GM23338 (cell line): ENCODE measurements at regions not wholly inside any gene's neighbourhood (a gene's known extent, or its start where the extent isn't known, plus 50 kb on each side); places are given as distances from the start of the nearest gene placed in this dataset.

Experiments
- ATAC-seq: fragments of 200-7000 bp; cut with Tn5 transposase; 3 replicates; pipeline ENCODE4 v1.9.1; 2020
- DNase-seq: peaks from one replicate; pipeline ENCODE4 v3.0.0-alpha.2; 2015; ENCODE audit warnings: low spot score
- H2AFZ ChIP-seq: fragments of 200-600 bp; sonication (generic); 2 replicates; pipeline ENCODE4 v1.8.0; 2016; ENCODE audit warnings: antibody characterized with exemption, mild to moderate bottlenecking, moderate library complexity
- H3F3A ChIP-seq: fragments of 200-600 bp; sonication (generic); replicated peaks from 2 replicates; pipeline ENCODE4 v1.8.0; 2017; ENCODE audit warnings: antibody characterized with exemption, mixed run types, low read depth
- H3K27ac ChIP-seq: fragments of 200-600 bp; sonication (generic); 2 replicates; pipeline ENCODE4 v1.6.1; 2016; ENCODE audit warnings: low read depth
- H3K27me3 ChIP-seq: fragments of 200-600 bp; sonication (generic); 2 replicates; pipeline ENCODE4 v1.8.0; 2016; ENCODE audit warnings: mild to moderate bottlenecking, mixed run types, moderate library complexity; ENCODE audit not compliant: insufficient read depth
- H3K36me3 ChIP-seq: fragments of 200-600 bp; sonication (generic); 2 replicates; pipeline ENCODE4 v1.8.0; 2016; ENCODE audit warnings: mild to moderate bottlenecking; ENCODE audit not compliant: insufficient read depth
- H3K4me1 ChIP-seq: fragments of 200-600 bp; sonication (generic); 2 replicates; pipeline ENCODE4 v1.8.0; 2016; ENCODE audit warnings: mild to moderate bottlenecking, moderate library complexity; ENCODE audit not compliant: insufficient read depth
- H3K4me2 ChIP-seq: fragments of 200-600 bp; sonication (generic); 2 replicates; pipeline ENCODE4 v1.7.1; 2017; ENCODE audit warnings: mixed run types
- H3K4me3 ChIP-seq: fragments of 200-600 bp; sonication (generic); 2 replicates; pipeline ENCODE4 v1.6.1; 2016; ENCODE audit warnings: mixed run types
- H3K79me2 ChIP-seq: fragments of 200-600 bp; sonication (generic); replicated peaks from 2 replicates; pipeline ENCODE4 v1.8.0; 2017; ENCODE audit warnings: mild to moderate bottlenecking; ENCODE audit not compliant: insufficient read depth
- H3K9me2 ChIP-seq: fragments of 200-600 bp; sonication (generic); 2 replicates; pipeline ENCODE4 v1.8.0; 2017; ENCODE audit not compliant: insufficient read depth
- H4K20me1 ChIP-seq: fragments of 200-600 bp; sonication (generic); replicated peaks from 2 replicates; pipeline ENCODE4 v1.8.0; 2017; ENCODE audit warnings: mild to moderate bottlenecking; ENCODE audit not compliant: insufficient read depth
- H3K27ac Mint-ChIP-seq: 2 replicates; pipeline ENCODE4 v1.8.0; 2020; ENCODE audit warnings: inconsistent platforms, mild to moderate bottlenecking, moderate library complexity, mixed read lengths
- H3K27me3 Mint-ChIP-seq: 3 replicates; pipeline ENCODE4 v1.8.0; 2022; ENCODE audit warnings: low read depth, mild to moderate bottlenecking, moderate library complexity, mixed read lengths, inconsistent platforms; ENCODE audit not compliant: insufficient read depth, poor library complexity
- H3K36me3 Mint-ChIP-seq: 3 replicates; pipeline ENCODE4 v1.8.0; 2021; ENCODE audit warnings: low read depth, mild to moderate bottlenecking, inconsistent platforms, moderate library complexity, mixed read lengths
- H3K4me1 Mint-ChIP-seq: 3 replicates; pipeline ENCODE4 v1.8.0; 2020; ENCODE audit warnings: mild to moderate bottlenecking, inconsistent platforms, mixed read lengths
- H3K4me3 Mint-ChIP-seq: 3 replicates; pipeline ENCODE4 v1.8.0; 2021; ENCODE audit warnings: moderate library complexity, mild to moderate bottlenecking, inconsistent platforms, mixed read lengths
- H3K9me3 Mint-ChIP-seq: 3 replicates; pipeline ENCODE4 v1.8.0; 2020; ENCODE audit warnings: moderate library complexity, mild to moderate bottlenecking, inconsistent platforms, mixed read lengths
- CREB1 ChIP-seq: fragments of 250-450 bp; sonication (Bioruptor Pico); IDR thresholded peaks from 2 replicates; pipeline ENCODE4 v1.5.0; 2020; ENCODE audit warnings: low read depth, mild to moderate bottlenecking, moderate library complexity
- CTCF ChIP-seq, 2 experiments: fragments of 200-600 bp in 1 of 2; sonication (generic) in 1 of 2; conservative IDR thresholded peaks; 2 replicates each; pipeline versions ENCODE4 v1.5.1 to v1.6.1; 2016 to 2017; ENCODE audit warnings: antibody characterized with exemption in 2 of 2, low read depth in 2 of 2, mild to moderate bottlenecking in 2 of 2, moderate library complexity in 1 of 2
- EZH2 ChIP-seq: fragments of 200-600 bp; sonication (generic); IDR thresholded peaks from one replicate; pipeline ENCODE4 v1.8.0; 2017; ENCODE audit warnings: antibody characterized with exemption, mild to moderate bottlenecking, low read depth; ENCODE audit not compliant: unreplicated experiment
- EZH2phosphoT487 ChIP-seq: fragments of 200-600 bp; sonication (generic); IDR thresholded peaks from one replicate; pipeline ENCODE4 v1.8.1; 2018; ENCODE audit warnings: antibody characterized with exemption; ENCODE audit not compliant: unreplicated experiment
- JUNB ChIP-seq: IDR thresholded peaks from one replicate; pipeline ENCODE4 v1.6.1; 2016; ENCODE audit warnings: antibody characterized with exemption; ENCODE audit not compliant: unreplicated experiment
- NANOG ChIP-seq: IDR thresholded peaks from 2 replicates; pipeline ENCODE4 v1.6.1; 2016; ENCODE audit warnings: antibody characterized with exemption, borderline replicate concordance
- POLR2AphosphoS5 ChIP-seq: IDR thresholded peaks from 2 replicates; pipeline ENCODE4 v1.6.1; 2016; ENCODE audit warnings: antibody characterized with exemption, low read depth
- STAT1 ChIP-seq: IDR thresholded peaks from one replicate; pipeline ENCODE4 v1.6.1; 2016; ENCODE audit warnings: antibody characterized with exemption; ENCODE audit not compliant: unreplicated experiment
- ZNF114 ChIP-seq: fragments of 250-450 bp; sonication (Bioruptor Pico); IDR thresholded peaks from 2 replicates; pipeline ENCODE4 v1.5.0; 2020; ENCODE audit warnings: mild to moderate bottlenecking, moderate library complexity
- ZNF331 ChIP-seq: fragments of 250-450 bp; sonication (Bioruptor Pico); IDR thresholded peaks from 2 replicates; pipeline ENCODE4 v1.5.0; 2020; ENCODE audit warnings: low read depth, mild to moderate bottlenecking, moderate library complexity
- TF ChIP-seq, protein P1 (sequence below): IDR thresholded peaks from one replicate; pipeline ENCODE4 v1.6.1; 2018; ENCODE audit warnings: antibody characterized with exemption; ENCODE audit not compliant: unreplicated experiment
- TF ChIP-seq, protein P2 (sequence below): fragments of 250-450 bp; sonication (Bioruptor Pico); IDR thresholded peaks from 2 replicates; pipeline ENCODE4 v1.5.0; 2020; ENCODE audit warnings: mild to moderate bottlenecking, moderate library complexity
- TF ChIP-seq, protein P3 (sequence below): IDR thresholded peaks from 2 replicates; pipeline ENCODE4 v1.6.1; 2016; ENCODE audit warnings: antibody characterized with exemption

- TF ChIP-seq ZNF114 (CRISPR knock-in tag) (no peak), NANOG (no peak), POLR2AphosphoS5 (no peak), JUNB (no peak)
Measured at GRCh38 chr12:67377541-67377940, 108.4 kb downstream of the CAND1 start (continued).

DNA sequence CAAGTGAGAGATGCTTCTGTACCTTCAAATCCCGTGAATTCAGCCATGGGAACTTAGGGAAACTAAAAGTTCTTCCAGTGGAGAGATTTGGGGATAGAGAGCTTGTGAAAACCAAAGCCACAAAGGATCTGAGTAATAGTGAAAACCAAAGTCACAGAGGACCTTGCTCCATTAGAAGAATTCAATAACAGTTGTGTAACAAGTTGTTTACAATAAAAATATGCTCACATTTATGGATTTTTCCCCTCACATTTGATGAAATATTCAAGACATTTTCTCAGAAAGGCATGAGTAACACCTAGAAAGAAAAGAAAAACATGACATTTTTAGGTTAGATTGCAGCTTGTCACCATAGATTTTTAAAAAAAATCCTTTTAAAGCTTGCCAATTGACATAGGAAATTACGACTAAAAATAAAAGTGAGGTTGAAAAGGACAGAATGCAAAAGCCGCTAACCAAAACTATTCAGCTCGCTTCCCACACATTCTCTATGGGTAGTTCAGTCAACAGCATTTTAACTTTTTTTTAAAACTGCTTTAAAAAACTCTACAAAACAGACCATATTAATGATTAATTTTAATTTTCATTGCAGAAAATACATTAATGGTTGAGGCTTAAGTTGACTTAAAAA is 113.2 kb downstream of the CAND1 start:
- ATAC-seq (no peak), DNase-seq (no peak)
- Mint-ChIP-seq H3K36me3 (no peaks in the 10 kb centered on the region), H3K27me3 (peaks cover 4% of the 10 kb centered on the region), H3K27ac (no peak overlapping the region), H3K9me3 (no peaks in the 10 kb centered on the region), H3K4me1 (no peaks in the 10 kb centered on the region), H3K4me3 (no peak overlapping the region)
- Histone ChIP-seq H3K27ac (no peak overlapping the region), H3K9me2 (no peaks in the 10 kb centered on the region), H2AFZ (no peak overlapping the region), H3K27me3 (no peaks in the 10 kb centered on the region), H3K4me1 (no peaks in the 10 kb centered on the region), H3K36me3 (no peaks in the 10 kb centered on the region), H3F3A (no peaks in the 10 kb centered on the region), H3K79me2 (no peaks in the 10 kb centered on the region), H4K20me1 (no peaks in the 10 kb centered on the region), H3K4me3 (no peak overlapping the region), H3K4me2 (no peak overlapping the region)
- no peak for TF ChIP-seq CTCF (conservative IDR thresholded peaks at IDR 0.05; ENCODE audit: low read depth in 2 of 2)
- no peak for TF ChIP-seq EZH2phosphoT487
- no peak for TF ChIP-seq STAT1
- no peak for TF ChIP-seq ZNF114 (CRISPR knock-in tag)
- no peak for TF ChIP-seq POLR2AphosphoS5
- TF ChIP-seq CREB1 (CRISPR knock-in tag), result no peak
- TF ChIP-seq, protein P1, sequence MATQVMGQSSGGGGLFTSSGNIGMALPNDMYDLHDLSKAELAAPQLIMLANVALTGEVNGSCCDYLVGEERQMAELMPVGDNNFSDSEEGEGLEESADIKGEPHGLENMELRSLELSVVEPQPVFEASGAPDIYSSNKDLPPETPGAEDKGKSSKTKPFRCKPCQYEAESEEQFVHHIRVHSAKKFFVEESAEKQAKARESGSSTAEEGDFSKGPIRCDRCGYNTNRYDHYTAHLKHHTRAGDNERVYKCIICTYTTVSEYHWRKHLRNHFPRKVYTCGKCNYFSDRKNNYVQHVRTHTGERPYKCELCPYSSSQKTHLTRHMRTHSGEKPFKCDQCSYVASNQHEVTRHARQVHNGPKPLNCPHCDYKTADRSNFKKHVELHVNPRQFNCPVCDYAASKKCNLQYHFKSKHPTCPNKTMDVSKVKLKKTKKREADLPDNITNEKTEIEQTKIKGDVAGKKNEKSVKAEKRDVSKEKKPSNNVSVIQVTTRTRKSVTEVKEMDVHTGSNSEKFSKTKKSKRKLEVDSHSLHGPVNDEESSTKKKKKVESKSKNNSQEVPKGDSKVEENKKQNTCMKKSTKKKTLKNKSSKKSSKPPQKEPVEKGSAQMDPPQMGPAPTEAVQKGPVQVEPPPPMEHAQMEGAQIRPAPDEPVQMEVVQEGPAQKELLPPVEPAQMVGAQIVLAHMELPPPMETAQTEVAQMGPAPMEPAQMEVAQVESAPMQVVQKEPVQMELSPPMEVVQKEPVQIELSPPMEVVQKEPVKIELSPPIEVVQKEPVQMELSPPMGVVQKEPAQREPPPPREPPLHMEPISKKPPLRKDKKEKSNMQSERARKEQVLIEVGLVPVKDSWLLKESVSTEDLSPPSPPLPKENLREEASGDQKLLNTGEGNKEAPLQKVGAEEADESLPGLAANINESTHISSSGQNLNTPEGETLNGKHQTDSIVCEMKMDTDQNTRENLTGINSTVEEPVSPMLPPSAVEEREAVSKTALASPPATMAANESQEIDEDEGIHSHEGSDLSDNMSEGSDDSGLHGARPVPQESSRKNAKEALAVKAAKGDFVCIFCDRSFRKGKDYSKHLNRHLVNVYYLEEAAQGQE, result no peak
- TF ChIP-seq, protein P2, sequence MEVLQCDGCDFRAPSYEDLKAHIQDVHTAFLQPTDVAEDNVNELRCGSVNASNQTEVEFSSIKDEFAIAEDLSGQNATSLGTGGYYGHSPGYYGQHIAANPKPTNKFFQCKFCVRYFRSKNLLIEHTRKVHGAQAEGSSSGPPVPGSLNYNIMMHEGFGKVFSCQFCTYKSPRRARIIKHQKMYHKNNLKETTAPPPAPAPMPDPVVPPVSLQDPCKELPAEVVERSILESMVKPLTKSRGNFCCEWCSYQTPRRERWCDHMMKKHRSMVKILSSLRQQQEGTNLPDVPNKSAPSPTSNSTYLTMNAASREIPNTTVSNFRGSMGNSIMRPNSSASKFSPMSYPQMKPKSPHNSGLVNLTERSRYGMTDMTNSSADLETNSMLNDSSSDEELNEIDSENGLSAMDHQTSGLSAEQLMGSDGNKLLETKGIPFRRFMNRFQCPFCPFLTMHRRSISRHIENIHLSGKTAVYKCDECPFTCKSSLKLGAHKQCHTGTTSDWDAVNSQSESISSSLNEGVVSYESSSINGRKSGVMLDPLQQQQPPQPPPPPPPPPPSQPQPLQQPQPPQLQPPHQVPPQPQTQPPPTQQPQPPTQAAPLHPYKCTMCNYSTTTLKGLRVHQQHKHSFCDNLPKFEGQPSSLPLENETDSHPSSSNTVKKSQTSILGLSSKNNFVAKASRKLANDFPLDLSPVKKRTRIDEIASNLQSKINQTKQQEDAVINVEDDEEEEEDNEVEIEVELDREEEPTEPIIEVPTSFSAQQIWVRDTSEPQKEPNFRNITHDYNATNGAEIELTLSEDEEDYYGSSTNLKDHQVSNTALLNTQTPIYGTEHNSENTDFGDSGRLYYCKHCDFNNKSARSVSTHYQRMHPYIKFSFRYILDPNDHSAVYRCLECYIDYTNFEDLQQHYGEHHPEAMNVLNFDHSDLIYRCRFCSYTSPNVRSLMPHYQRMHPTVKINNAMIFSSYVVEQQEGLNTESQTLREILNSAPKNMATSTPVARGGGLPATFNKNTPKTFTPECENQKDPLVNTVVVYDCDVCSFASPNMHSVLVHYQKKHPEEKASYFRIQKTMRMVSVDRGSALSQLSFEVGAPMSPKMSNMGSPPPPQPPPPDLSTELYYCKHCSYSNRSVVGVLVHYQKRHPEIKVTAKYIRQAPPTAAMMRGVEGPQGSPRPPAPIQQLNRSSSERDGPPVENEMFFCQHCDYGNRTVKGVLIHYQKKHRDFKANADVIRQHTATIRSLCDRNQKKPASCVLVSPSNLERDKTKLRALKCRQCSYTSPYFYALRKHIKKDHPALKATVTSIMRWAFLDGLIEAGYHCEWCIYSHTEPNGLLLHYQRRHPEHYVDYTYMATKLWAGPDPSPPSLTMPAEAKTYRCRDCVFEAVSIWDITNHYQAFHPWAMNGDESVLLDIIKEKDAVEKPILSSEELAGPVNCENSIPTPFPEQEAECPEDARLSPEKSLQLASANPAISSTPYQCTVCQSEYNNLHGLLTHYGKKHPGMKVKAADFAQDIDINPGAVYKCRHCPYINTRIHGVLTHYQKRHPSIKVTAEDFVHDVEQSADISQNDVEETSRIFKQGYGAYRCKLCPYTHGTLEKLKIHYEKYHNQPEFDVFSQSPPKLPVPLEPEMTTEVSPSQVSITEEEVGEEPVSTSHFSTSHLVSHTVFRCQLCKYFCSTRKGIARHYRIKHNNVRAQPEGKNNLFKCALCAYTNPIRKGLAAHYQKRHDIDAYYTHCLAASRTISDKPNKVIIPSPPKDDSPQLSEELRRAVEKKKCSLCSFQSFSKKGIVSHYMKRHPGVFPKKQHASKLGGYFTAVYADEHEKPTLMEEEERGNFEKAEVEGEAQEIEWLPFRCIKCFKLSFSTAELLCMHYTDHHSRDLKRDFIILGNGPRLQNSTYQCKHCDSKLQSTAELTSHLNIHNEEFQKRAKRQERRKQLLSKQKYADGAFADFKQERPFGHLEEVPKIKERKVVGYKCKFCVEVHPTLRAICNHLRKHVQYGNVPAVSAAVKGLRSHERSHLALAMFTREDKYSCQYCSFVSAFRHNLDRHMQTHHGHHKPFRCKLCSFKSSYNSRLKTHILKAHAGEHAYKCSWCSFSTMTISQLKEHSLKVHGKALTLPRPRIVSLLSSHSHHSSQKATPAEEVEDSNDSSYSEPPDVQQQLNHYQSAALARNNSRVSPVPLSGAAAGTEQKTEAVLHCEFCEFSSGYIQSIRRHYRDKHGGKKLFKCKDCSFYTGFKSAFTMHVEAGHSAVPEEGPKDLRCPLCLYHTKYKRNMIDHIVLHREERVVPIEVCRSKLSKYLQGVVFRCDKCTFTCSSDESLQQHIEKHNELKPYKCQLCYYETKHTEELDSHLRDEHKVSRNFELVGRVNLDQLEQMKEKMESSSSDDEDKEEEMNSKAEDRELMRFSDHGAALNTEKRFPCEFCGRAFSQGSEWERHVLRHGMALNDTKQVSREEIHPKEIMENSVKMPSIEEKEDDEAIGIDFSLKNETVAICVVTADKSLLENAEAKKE (CRISPR knock-in tag), result no peak
- TF ChIP-seq, protein P3, sequence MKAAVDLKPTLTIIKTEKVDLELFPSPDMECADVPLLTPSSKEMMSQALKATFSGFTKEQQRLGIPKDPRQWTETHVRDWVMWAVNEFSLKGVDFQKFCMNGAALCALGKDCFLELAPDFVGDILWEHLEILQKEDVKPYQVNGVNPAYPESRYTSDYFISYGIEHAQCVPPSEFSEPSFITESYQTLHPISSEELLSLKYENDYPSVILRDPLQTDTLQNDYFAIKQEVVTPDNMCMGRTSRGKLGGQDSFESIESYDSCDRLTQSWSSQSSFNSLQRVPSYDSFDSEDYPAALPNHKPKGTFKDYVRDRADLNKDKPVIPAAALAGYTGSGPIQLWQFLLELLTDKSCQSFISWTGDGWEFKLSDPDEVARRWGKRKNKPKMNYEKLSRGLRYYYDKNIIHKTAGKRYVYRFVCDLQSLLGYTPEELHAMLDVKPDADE, result no peak
- TF ChIP-seq EZH2, result no peak
- no peak for TF ChIP-seq ZNF331 (CRISPR knock-in tag)
- no peak for TF ChIP-seq NANOG
- no peak for TF ChIP-seq JUNB
